Stimulated activated CD4-positive, alpha-beta T cell treated with anti-CD3 and anti-CD28 coated beads, Interleukin-1b, Interleukin-23, amount 100 ng/mL, for 24 hours (primary cell): ENCODE measurements at regions not wholly inside any gene's neighbourhood (a gene's known extent, or its start where the extent isn't known, plus 50 kb on each side); places are given as distances from the start of the nearest gene placed in this dataset.
"Not testable (repeated sequence)": the region's sequence is repeated elsewhere in the genome, so short reads cannot be mapped to it uniquely, and the experiment has no call there.

Experiments
- DNase-seq, 4 experiments: peaks; one replicate each; pipeline ENCODE4 v3.0.0-alpha.2; 2020; ENCODE audit warnings: low read depth in 4 of 4, low spot score in 1 of 4

GRCh38 chr3:98702166-98702565 lies 61.0 kb upstream of the ST3GAL6 start:
- no peak for DNase-seq

- DNase-seq: no peak
These were observed 57.9 kb upstream of the ST3GAL6 start for GRCh38 chr3:98705212-98705611.

GRCh38 chr3:98705694-98706093 lies 57.4 kb upstream of the ST3GAL6 start:
- no peak for DNase-seq

DNA sequence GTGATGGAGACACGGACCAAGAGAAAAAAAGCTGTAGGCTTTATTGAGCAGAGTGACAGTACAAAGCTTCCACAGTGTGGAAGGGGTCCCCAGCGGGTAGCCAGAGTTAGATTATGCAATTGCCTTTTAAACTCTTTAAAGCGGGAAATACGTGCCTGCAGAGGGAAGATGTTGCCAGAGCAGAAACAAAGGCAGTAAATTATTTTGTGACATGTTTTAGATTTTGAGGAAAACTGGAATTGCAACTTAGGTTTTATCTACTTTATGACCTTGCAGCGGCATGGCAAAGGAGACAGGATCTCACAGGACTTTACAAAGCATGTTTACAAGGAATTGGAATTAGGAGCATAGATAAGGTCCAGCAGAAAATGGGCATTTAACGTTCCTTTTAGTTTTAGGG lies 54.5 kb upstream of the ST3GAL6 start:
- not testable (repeated sequence) for DNase-seq

DNA sequence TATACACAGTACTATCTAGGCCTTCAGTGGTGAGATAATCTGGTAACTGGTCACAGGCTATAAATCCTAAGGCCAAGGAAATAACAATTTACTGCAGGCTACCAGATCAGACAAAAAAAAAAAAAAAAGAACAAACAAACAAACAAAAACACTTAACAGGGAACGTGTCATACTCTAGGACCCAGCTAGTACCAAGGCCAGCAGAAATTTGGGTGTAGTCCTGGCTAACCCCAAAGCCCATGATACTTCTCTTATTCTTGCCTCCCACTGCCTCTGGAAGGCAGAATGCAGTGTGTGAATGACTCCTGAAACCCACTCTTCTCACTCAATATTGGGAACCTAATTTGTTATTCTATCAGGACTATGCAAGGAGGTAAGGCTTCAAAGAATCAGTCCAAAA lies 53.7 kb upstream of the ST3GAL6 start:
- DNase-seq: no peak

- DNase-seq: no peak
These were observed 53.0 kb upstream of the ST3GAL6 start for GRCh38 chr3:98710067-98710659.

DNA sequence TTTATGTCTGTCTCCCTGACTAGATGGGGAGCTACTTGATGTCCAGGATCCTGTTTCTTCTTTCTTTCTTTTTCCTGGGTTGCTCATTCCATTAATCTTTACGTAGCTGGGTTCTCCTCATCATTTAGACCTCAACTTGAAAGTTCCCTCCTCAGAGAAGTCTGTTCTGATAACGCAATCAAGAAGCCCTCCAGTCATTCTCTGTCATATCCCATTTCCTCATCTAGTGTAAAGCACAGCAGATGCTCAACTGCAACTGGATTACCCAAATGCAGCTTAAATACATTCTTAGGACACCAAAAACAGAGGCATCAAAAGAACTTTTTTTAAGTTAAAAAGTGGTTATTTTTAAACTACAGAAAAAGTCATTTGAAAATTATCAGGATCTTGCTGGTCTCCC lies 51.7 kb upstream of the ST3GAL6 start:
- no peak for DNase-seq

DNA sequence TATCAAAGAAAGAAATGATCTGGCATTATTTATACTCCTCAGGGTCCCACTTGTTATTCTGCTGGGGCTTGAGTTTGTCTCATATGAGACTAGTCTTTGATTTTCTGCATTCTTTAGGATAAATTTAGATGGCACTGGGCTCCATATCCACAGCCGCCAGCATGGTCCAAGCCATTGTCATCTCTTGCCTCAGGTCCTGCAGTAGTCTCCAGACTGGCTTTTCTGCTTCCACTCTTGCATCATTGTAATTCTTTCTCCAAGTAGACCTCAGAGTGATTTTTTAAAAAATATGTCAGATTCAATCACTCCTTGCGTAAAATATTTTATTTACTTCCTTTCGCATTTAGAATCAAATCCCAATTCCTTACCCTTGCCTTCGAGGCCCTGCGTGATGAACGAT lies 50.4 kb upstream of the ST3GAL6 start:
- DNase-seq: no peak

GRCh38 chr3:98713332-98713731 lies 49.8 kb upstream of the ST3GAL6 start:
- not testable (repeated sequence) for DNase-seq
